Vagina (tissue), 2 donors: ENCODE measurements at regions not wholly inside any gene's neighbourhood (a gene's known extent, or its start where the extent isn't known, plus 50 kb on each side); places are given as distances from the start of the nearest gene placed in this dataset.

Experiments used
- DNase-seq, 2 donors: peaks; one replicate each; pipeline ENCODE4 v3.0.0-alpha.2; 2017; ENCODE audit errors: extremely low spot score in 2 of 2
- H3K27ac ChIP-seq: fragments of 200-600 bp; sonication (generic); one replicate; pipeline ENCODE4 v1.5.1; 2019
- H3K27me3 ChIP-seq: fragments of 200-600 bp; sonication (generic); one replicate; pipeline ENCODE4 v1.5.1; 2019
- H3K36me3 ChIP-seq, 2 donors: fragments of 200-600 bp; sonication (generic); one replicate each; pipeline ENCODE4 v1.5.1; 2017 to 2019
- H3K4me1 ChIP-seq: fragments of 200-600 bp; sonication (generic); one replicate; pipeline ENCODE4 v1.5.1; 2019
- H3K4me3 ChIP-seq, 2 donors: fragments of 200-600 bp; sonication (generic); 1 replicate in 1 of 2; 2 replicates in 1 of 2; pipeline ENCODE4 v1.5.1; 2016 to 2019
- H3K9me3 ChIP-seq: fragments of 200-600 bp; sonication (generic); one replicate; pipeline ENCODE4 v1.5.1; 2019
- POLR2A ChIP-seq, 2 donors: fragments of 450-650 bp; IDR thresholded peaks; one replicate each; pipeline ENCODE4 v1.6.1; 2017; ENCODE audit warnings: antibody characterized with exemption in 2 of 2, mild to moderate bottlenecking in 2 of 2, moderate library complexity in 2 of 2
- POLR2AphosphoS5 ChIP-seq, 2 donors: sonication (generic); formaldehyde crosslinking; IDR thresholded peaks; one replicate each; pipeline ENCODE4 v1.9.0; 2017; ENCODE audit warnings: antibody characterized with exemption in 2 of 2, mild to moderate bottlenecking in 2 of 2, low read depth in 1 of 2; ENCODE audit not compliant: insufficient read depth in 1 of 2
- intact Hi-C: fragments of 100-400 bp; cut with DNase I; formaldehyde crosslinking; loops from one replicate; pipeline ENCODE4 v1.15.1; 2023
- TF ChIP-seq, protein P1 (sequence below), 3 experiments: fragments of 450-650 bp in 2 of 3; fragments of 200-600 bp in 1 of 3; sonication (generic) in 1 of 3; IDR thresholded peaks; one replicate each; pipeline ENCODE4 v1.5.1; 2017 to 2019; ENCODE audit warnings: antibody characterized with exemption in 3 of 3, mild to moderate bottlenecking in 2 of 3, moderate library complexity in 2 of 3

DNA sequence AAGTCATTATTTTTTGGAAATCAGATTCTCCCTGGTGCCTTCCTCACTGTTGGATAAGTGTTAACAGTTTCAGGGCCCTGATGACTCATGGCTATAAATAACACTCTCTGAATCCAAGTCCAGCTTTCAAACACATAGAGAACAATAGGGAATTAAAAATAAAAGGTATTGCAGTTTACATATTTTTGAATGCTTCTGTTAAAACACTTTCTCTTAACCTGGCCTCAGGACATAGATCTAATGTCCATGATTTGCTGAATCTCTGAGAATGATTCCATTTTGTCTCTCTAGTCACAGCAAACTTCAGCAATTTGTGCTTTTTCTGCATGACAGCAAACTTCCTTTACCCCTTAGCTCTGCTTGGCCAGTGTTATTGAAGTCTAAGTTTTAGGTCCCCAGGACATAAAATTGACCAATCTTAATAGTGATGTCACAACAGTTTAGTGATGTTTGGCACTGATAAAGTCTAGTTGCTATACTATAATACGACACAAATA is 1192.4 kb upstream of the CITED2 start:
- Histone ChIP-seq H3K36me3 (no peaks in the 10 kb centered on the region), H3K27me3 (no peaks in the 10 kb centered on the region), H3K4me1 (peaks cover under 1% of the 10 kb centered on the region), H3K4me3 (no peak overlapping the region), H3K27ac (no peak overlapping the region), H3K9me3 (no peaks in the 10 kb centered on the region)
- intact Hi-C loops = no loop called here
- TF ChIP-seq, protein P1, sequence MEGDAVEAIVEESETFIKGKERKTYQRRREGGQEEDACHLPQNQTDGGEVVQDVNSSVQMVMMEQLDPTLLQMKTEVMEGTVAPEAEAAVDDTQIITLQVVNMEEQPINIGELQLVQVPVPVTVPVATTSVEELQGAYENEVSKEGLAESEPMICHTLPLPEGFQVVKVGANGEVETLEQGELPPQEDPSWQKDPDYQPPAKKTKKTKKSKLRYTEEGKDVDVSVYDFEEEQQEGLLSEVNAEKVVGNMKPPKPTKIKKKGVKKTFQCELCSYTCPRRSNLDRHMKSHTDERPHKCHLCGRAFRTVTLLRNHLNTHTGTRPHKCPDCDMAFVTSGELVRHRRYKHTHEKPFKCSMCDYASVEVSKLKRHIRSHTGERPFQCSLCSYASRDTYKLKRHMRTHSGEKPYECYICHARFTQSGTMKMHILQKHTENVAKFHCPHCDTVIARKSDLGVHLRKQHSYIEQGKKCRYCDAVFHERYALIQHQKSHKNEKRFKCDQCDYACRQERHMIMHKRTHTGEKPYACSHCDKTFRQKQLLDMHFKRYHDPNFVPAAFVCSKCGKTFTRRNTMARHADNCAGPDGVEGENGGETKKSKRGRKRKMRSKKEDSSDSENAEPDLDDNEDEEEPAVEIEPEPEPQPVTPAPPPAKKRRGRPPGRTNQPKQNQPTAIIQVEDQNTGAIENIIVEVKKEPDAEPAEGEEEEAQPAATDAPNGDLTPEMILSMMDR (IDR thresholded peaks at IDR 0.05) = no peak
- no peak for TF ChIP-seq POLR2A (IDR thresholded peaks at IDR 0.05)
- no peak for TF ChIP-seq POLR2AphosphoS5 (IDR thresholded peaks at IDR 0.05; ENCODE audit: insufficient read depth in 1 of 2, low read depth in 1 of 2)
- DNase-seq = no peak

DNA sequence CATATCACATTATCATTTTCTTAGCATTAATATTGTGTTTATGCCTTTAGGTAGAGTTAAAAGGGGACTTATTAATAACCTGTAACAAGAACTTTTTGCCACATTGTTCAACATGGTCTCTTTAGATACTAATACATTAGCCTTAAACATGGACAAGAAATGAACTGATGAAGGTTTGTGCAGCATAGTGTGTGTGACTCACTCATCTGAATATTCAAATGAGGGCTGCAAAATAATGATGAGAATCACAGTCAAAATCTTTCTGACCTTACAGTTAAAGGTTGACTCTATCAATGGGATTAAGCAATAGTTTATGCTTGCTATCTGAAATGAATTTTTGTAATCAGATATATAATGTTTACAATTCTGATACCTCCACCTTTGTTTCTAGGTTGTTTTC is 1189.3 kb upstream of the CITED2 start:
- Histone ChIP-seq H3K27me3 (no peaks in the 10 kb centered on the region), H3K36me3 (no peaks in the 10 kb centered on the region), H3K27ac (no peak overlapping the region), H3K4me3 (no peak overlapping the region), H3K4me1 (no peaks in the 10 kb centered on the region), H3K9me3 (no peaks in the 10 kb centered on the region)
- intact Hi-C loops = no loop called here
- DNase-seq = no peak
- TF ChIP-seq, protein P1 (IDR thresholded peaks at IDR 0.05) = no peak
- TF ChIP-seq POLR2AphosphoS5 (IDR thresholded peaks at IDR 0.05; ENCODE audit: insufficient read depth in 1 of 2, low read depth in 1 of 2) (no peak), POLR2A (IDR thresholded peaks at IDR 0.05) (no peak)

DNA sequence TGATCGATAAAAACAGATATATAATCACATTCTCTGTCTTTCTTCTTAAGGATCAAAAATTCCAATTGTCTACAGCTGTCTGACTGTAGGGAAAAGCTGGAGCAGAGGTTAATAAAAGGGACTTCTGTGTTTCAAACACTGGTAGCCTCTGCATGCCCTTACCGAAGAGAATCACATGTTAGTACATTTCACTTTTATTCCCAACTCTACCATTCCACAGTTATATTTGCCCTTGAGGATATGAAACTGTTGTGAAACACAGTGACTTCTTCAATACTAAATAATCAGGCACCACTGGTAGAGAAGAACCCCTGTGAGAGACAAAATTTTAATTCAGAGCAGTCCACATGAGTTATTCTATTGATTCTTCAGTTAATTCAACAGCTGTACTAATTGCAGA is 1187.3 kb upstream of the CITED2 start:
- H3K4me3 ChIP-seq = no peak overlapping the region
- no peaks in the 10 kb centered on the region for H3K4me1 ChIP-seq
- H3K27ac ChIP-seq = no peak overlapping the region
- intact Hi-C loops = no loop called here
- no peaks in the 10 kb centered on the region for H3K27me3 ChIP-seq
- no peaks in the 10 kb centered on the region for H3K36me3 ChIP-seq
- TF ChIP-seq POLR2AphosphoS5 (IDR thresholded peaks at IDR 0.05; ENCODE audit: insufficient read depth in 1 of 2, low read depth in 1 of 2) (no peak), POLR2A (IDR thresholded peaks at IDR 0.05) (no peak)
- TF ChIP-seq, protein P1 (IDR thresholded peaks at IDR 0.05) = no peak
- no peak for DNase-seq
- no peaks in the 10 kb centered on the region for H3K9me3 ChIP-seq

DNA sequence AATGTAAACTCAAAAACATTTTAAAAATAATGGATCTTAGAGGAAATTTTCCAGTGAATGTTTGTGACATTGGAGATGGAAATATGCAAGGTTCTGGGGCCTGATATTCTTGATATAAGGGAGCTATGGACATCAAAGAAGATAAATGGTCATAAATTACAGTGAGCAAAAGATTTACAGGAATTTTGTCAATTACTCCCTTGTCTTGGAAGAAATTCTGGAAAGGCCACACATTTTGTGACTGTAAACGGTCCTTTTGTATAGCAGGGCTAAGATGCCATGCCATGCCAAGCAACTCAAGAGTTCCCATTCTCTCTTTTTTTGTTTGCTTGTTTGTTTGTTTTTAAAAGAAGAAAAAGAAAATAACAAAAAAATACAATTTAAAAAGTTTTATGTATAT is 1186.2 kb upstream of the CITED2 start:
- no peak overlapping the region for H3K27ac ChIP-seq
- no peak overlapping the region for H3K4me3 ChIP-seq
- TF ChIP-seq POLR2AphosphoS5 (IDR thresholded peaks at IDR 0.05; ENCODE audit: insufficient read depth in 1 of 2, low read depth in 1 of 2) (no peak), POLR2A (IDR thresholded peaks at IDR 0.05) (no peak)
- TF ChIP-seq, protein P1 (IDR thresholded peaks at IDR 0.05) = no peak
- no peaks in the 10 kb centered on the region for H3K9me3 ChIP-seq
- no peak for DNase-seq
- H3K27me3 ChIP-seq = no peaks in the 10 kb centered on the region
- no peaks in the 10 kb centered on the region for H3K4me1 ChIP-seq
- intact Hi-C loops = no loop called here
- no peaks in the 10 kb centered on the region for H3K36me3 ChIP-seq

DNA sequence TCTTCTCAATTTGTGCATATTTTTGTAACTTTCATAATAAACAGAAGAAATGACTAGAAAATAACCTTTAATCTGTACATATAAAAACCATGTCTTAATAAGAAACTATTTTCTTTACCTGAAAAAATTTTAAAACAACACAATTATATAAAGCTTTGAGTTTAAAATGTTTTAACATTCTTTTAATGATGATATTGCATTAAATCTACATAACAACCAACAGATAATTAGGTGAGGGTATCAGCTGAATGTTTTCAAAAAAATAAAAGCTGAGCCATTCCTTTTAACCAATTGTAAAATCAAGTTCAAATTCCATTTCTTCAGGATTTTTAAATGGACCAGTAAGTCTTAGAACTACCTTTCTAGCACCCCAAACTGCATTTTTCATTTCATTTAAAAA is 1185.0 kb upstream of the CITED2 start:
- no peak overlapping the region for H3K27ac ChIP-seq
- no peaks in the 10 kb centered on the region for H3K9me3 ChIP-seq
- no peak for DNase-seq
- H3K4me3 ChIP-seq = no peak overlapping the region
- H3K27me3 ChIP-seq = no peaks in the 10 kb centered on the region
- H3K36me3 ChIP-seq = no peaks in the 10 kb centered on the region
- no peaks in the 10 kb centered on the region for H3K4me1 ChIP-seq
- intact Hi-C loops = no loop called here
- TF ChIP-seq, protein P1 (IDR thresholded peaks at IDR 0.05) = no peak
- TF ChIP-seq POLR2AphosphoS5 (IDR thresholded peaks at IDR 0.05; ENCODE audit: insufficient read depth in 1 of 2, low read depth in 1 of 2) = no peak
- no peak for TF ChIP-seq POLR2A (IDR thresholded peaks at IDR 0.05)
